OCI-LY7 (cell line): ENCODE measurements at regions not wholly inside any gene's neighbourhood (a gene's known extent, or its start where the extent isn't known, plus 50 kb on each side); places are given as distances from the start of the nearest gene placed in this dataset.

Experiments
- BruUV-seq: library from RNA; stranded (reverse); fragments of 400-500 nt; replicated peaks from 2 replicates; lab custom pipeline; 2021; lab: Mats Ljungman, UMichigan
- CTCF ChIA-PET: fragments of 300-600 bp; sonication (Branson Sonifier 250); formaldehyde crosslinking; loops from one replicate; lab custom pipeline; 2022; ENCODE audit warnings: antibody characterized with exemption; ENCODE audit not compliant: unreplicated experiment; lab: Charles Lee
- POLR2A ChIA-PET: fragments of 300-600 bp; sonication (Branson Sonifier 250); formaldehyde crosslinking; loops from one replicate; lab custom pipeline; 2022; ENCODE audit warnings: antibody characterized with exemption; lab: Charles Lee
- DNase-seq: peaks from one replicate; pipeline ENCODE4 v3.0.0-alpha.2; 2015; ENCODE audit warnings: low spot score
- H2AFZ ChIP-seq: fragments of 200-600 bp; sonication (generic), shearing (Covaris generic); 2 replicates; pipeline ENCODE4 v1.6.1; 2014; ENCODE audit warnings: mild to moderate bottlenecking, antibody characterized with exemption, low read length, moderate library complexity
- H3K27ac ChIP-seq: fragments of 200-600 bp; sonication (generic); 2 replicates; pipeline ENCODE4 v1.5.1; 2014; ENCODE audit warnings: mixed run types, low read depth, mild to moderate bottlenecking, moderate library complexity, low read length, inconsistent platforms; ENCODE audit not compliant: poor library complexity, severe bottlenecking
- H3K36me3 ChIP-seq: fragments of 200-600 bp; sonication (generic); 2 replicates; pipeline ENCODE4 v1.6.1; 2014; ENCODE audit warnings: mild to moderate bottlenecking, antibody characterized with exemption, low read length, moderate library complexity, mixed read lengths; ENCODE audit not compliant: insufficient read depth
- H3K4me1 ChIP-seq: fragments of 200-600 bp; sonication (generic); 2 replicates; pipeline ENCODE4 v1.5.1; 2014; ENCODE audit warnings: mild to moderate bottlenecking, low read length; ENCODE audit not compliant: insufficient read depth, poor library complexity, severe bottlenecking
- H3K4me2 ChIP-seq: fragments of 200-600 bp; sonication (generic); 2 replicates; pipeline ENCODE4 v1.6.1; 2014; ENCODE audit warnings: mild to moderate bottlenecking, low read length
- H3K4me3 ChIP-seq: fragments of 200-600 bp; sonication (generic); 2 replicates; pipeline ENCODE4 v1.5.1; 2014; ENCODE audit warnings: mild to moderate bottlenecking, low read depth, low read length; ENCODE audit not compliant: poor library complexity, severe bottlenecking
- H3K79me2 ChIP-seq: fragments of 200-600 bp; sonication (generic); 2 replicates; pipeline ENCODE4 v1.6.1; 2016; ENCODE audit warnings: low read depth, mild to moderate bottlenecking, low read length, moderate library complexity, mixed read lengths; ENCODE audit not compliant: insufficient read depth
- H3K9me2 ChIP-seq: fragments of 200-600 bp; sonication (generic); 2 replicates; pipeline ENCODE4 v1.6.1; 2016; ENCODE audit warnings: mild to moderate bottlenecking, low read length, mixed read lengths; ENCODE audit not compliant: insufficient read depth
- H3K9me3 ChIP-seq: fragments of 200-600 bp; sonication (generic); 2 replicates; pipeline ENCODE4 v1.6.1; 2014; ENCODE audit warnings: mild to moderate bottlenecking, mixed run types, low read length, mixed read lengths
- H4K20me1 ChIP-seq: fragments of 200-600 bp; sonication (generic); 2 replicates; pipeline ENCODE4 v1.6.1; 2014; ENCODE audit warnings: mild to moderate bottlenecking, antibody characterized with exemption, low read length, moderate library complexity, mixed read lengths; ENCODE audit not compliant: insufficient read depth
- EZH2phosphoT487 ChIP-seq: fragments of 200-600 bp; sonication (generic); IDR thresholded peaks from 2 replicates; pipeline ENCODE4 v1.6.1; 2018; ENCODE audit warnings: low read depth, borderline replicate concordance, mild to moderate bottlenecking, mixed run types, antibody characterized with exemption, low read length, moderate library complexity, mixed read lengths
- intact Hi-C: fragments of 100-400 bp; cut with micrococcal nuclease; formaldehyde crosslinking; loops from one replicate; pipeline ENCODE4 v1.10.0; 2022; ENCODE audit not compliant: unreplicated experiment
- TF ChIP-seq, protein P1 (sequence below): fragments of 200-600 bp; sonication (generic); conservative IDR thresholded peaks from 2 replicates; pipeline ENCODE4 v1.5.1; 2014; ENCODE audit warnings: mild to moderate bottlenecking, antibody characterized with exemption, low read length, moderate library complexity, mixed read lengths

DNA sequence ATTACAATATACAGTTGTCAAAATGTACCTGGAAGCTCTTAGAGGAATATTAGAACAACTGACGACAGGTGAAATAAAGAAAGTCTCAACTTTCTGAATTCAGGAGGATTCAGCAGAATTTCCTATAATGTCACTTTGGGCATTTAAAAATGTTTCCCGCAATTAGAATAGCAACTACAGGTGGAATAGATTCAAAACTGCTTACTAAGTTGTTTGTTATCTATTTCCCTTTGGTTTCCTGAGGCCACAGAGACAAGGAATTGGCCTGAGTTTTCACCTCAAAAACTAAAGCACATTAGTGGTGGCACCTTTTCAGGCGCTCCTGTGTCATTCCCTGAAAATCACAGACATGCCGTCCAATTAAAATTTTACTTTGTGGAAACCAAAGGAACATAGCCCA lies 729.2 kb upstream of the FANCL start:
- Histone ChIP-seq H2AFZ (no peak overlapping the region), H3K9me2 (no peaks in the 10 kb centered on the region), H3K4me2 (no peak overlapping the region), H3K4me3 (no peak overlapping the region), H3K79me2 (no peaks in the 10 kb centered on the region), H3K36me3 (no peaks in the 10 kb centered on the region), H3K27ac (no peak overlapping the region), H3K9me3 (no peaks in the 10 kb centered on the region), H3K4me1 (no peaks in the 10 kb centered on the region), H4K20me1 (no peaks in the 10 kb centered on the region)
- BruUV-seq: no TSS peak
- no peak for TF ChIP-seq EZH2phosphoT487
- TF ChIP-seq, protein P1, sequence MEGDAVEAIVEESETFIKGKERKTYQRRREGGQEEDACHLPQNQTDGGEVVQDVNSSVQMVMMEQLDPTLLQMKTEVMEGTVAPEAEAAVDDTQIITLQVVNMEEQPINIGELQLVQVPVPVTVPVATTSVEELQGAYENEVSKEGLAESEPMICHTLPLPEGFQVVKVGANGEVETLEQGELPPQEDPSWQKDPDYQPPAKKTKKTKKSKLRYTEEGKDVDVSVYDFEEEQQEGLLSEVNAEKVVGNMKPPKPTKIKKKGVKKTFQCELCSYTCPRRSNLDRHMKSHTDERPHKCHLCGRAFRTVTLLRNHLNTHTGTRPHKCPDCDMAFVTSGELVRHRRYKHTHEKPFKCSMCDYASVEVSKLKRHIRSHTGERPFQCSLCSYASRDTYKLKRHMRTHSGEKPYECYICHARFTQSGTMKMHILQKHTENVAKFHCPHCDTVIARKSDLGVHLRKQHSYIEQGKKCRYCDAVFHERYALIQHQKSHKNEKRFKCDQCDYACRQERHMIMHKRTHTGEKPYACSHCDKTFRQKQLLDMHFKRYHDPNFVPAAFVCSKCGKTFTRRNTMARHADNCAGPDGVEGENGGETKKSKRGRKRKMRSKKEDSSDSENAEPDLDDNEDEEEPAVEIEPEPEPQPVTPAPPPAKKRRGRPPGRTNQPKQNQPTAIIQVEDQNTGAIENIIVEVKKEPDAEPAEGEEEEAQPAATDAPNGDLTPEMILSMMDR: no peak
- intact Hi-C loops: no loop called here
- ChIA-PET POLR2A (interaction anchor here (0.5 kb wide), 1 partner anchor 1456 kb away, joined by 4 read pairs; no protein-coding TSS in a partner anchor), CTCF (no interaction called here)
- DNase-seq: no peak

- no TSS peak for BruUV-seq
- DNase-seq: no peak
- no peak overlapping the region for H3K27ac ChIP-seq
- H4K20me1 ChIP-seq: no peaks in the 10 kb centered on the region
- intact Hi-C loops: no loop called here
- TF ChIP-seq, protein P1: no peak
- TF ChIP-seq EZH2phosphoT487: no peak
- H3K9me2 ChIP-seq: no peaks in the 10 kb centered on the region
- H3K79me2 ChIP-seq: no peaks in the 10 kb centered on the region
- POLR2A ChIA-PET: interaction anchor here (0.7 kb wide), 2 partner anchors 20 to 123 kb away, joined by 5 to 7 read pairs; no protein-coding TSS in a partner anchor
- H3K4me1 ChIP-seq: no peaks in the 10 kb centered on the region
- no peak overlapping the region for H3K4me2 ChIP-seq
- no peak overlapping the region for H2AFZ ChIP-seq
- H3K36me3 ChIP-seq: no peaks in the 10 kb centered on the region
- CTCF ChIA-PET: no interaction called here
- no peak overlapping the region for H3K4me3 ChIP-seq
- no peaks in the 10 kb centered on the region for H3K9me3 ChIP-seq
Observed at GRCh38 chr2:58968885-58969284, 727.8 kb upstream of the FANCL start.

- Histone ChIP-seq H3K9me3 (no peaks in the 10 kb centered on the region), H3K4me2 (no peak overlapping the region), H3K9me2 (no peaks in the 10 kb centered on the region), H3K36me3 (no peaks in the 10 kb centered on the region), H3K27ac (no peak overlapping the region), H3K4me1 (no peaks in the 10 kb centered on the region), H3K79me2 (no peaks in the 10 kb centered on the region), H2AFZ (no peak overlapping the region), H3K4me3 (no peak overlapping the region), H4K20me1 (no peaks in the 10 kb centered on the region)
- POLR2A ChIA-PET: no interaction called here
- TF ChIP-seq EZH2phosphoT487: no peak
- TF ChIP-seq, protein P1: no peak
- no peak for DNase-seq
- intact Hi-C loops: no loop called here
- no TSS peak for BruUV-seq
- CTCF ChIA-PET: no interaction called here
Observed at GRCh38 chr2:58967736-58968135, 726.6 kb upstream of the FANCL start.
